Activated T-helper 1 cell treated with anti-CD3 and anti-CD28 coated beads, Interleukin-12 subunit alpha, Interleukin-12 subunit beta, Interleukin-2, Interleukin-4 antibody, amounts not matched to agents 30 ng/mL and 10 ng/mL and 1 ng/mL, durations not matched to agents 14 hours and 24 hours and 36 hours (primary cell): ENCODE measurements at regions not wholly inside any gene's neighbourhood (a gene's known extent, or its start where the extent isn't known, plus 50 kb on each side); places are given as distances from the start of the nearest gene placed in this dataset.

Experiments used
- DNase-seq: peaks from one replicate; pipeline ENCODE4 v3.0.0; 2021; ENCODE audit warnings: low spot score
- H3K27ac Mint-ChIP-seq: one replicate; pipeline ENCODE4 v1.8.0; 2021; ENCODE audit warnings: mild to moderate bottlenecking, mixed read lengths
- H3K27me3 Mint-ChIP-seq: one replicate; pipeline ENCODE4 v1.8.0; 2022; ENCODE audit warnings: mild to moderate bottlenecking, moderate library complexity, mixed read lengths; ENCODE audit not compliant: insufficient read depth
- H3K36me3 Mint-ChIP-seq: one replicate; pipeline ENCODE4 v1.8.0; 2021; ENCODE audit warnings: low read depth, mixed read lengths
- H3K4me1 Mint-ChIP-seq: one replicate; pipeline ENCODE4 v1.8.0; 2021; ENCODE audit warnings: low read depth, mixed read lengths
- H3K4me3 Mint-ChIP-seq: one replicate; pipeline ENCODE4 v1.8.0; 2021; ENCODE audit warnings: mild to moderate bottlenecking, moderate library complexity, mixed read lengths
- H3K9me3 Mint-ChIP-seq: one replicate; pipeline ENCODE4 v1.8.0; 2021; ENCODE audit warnings: mixed read lengths
- intact Hi-C: fragments of 100-400 bp; cut with micrococcal nuclease; formaldehyde crosslinking; loops from one replicate; pipeline ENCODE4 v1.15.1; 2024

GRCh38 chr15:69593488-69593887, 140.9 kb downstream of the RPLP1 start:
- Mint-ChIP-seq H3K27ac (no peak overlapping the region), H3K9me3 (no peaks in the 10 kb centered on the region), H3K36me3 (no peaks in the 10 kb centered on the region), H3K27me3 (peaks cover 13% of the 10 kb centered on the region), H3K4me3 (no peak overlapping the region), H3K4me1 (peaks cover 3% of the 10 kb centered on the region)
- DNase-seq, result no peak
- intact Hi-C loops, result no loop called here

GRCh38 chr15:69593981-69594966, 141.7 kb downstream of the RPLP1 start:
- Mint-ChIP-seq H3K9me3 (no peaks in the 10 kb centered on the region), H3K4me1 (no peaks in the 10 kb centered on the region), H3K36me3 (no peaks in the 10 kb centered on the region), H3K27me3 (peaks cover 13% of the 10 kb centered on the region), H3K27ac (no peak overlapping the region), H3K4me3 (no peak overlapping the region)
- intact Hi-C loops, result no loop called here
- no peak for DNase-seq

GRCh38 chr15:69595009-69595791, 142.6 kb downstream of the RPLP1 start:
- peaks cover 13% of the 10 kb centered on the region for H3K27me3 Mint-ChIP-seq
- H3K27ac Mint-ChIP-seq, result no peak overlapping the region
- no peaks in the 10 kb centered on the region for H3K9me3 Mint-ChIP-seq
- H3K4me1 Mint-ChIP-seq, result no peaks in the 10 kb centered on the region
- intact Hi-C loops, result no loop called here
- no peak for DNase-seq
- no peak overlapping the region for H3K4me3 Mint-ChIP-seq
- no peaks in the 10 kb centered on the region for H3K36me3 Mint-ChIP-seq

GRCh38 chr15:69597061-69597592, 144.5 kb downstream of the RPLP1 start:
- intact Hi-C loops, result no loop called here
- H3K4me3 Mint-ChIP-seq, result no peak overlapping the region
- no peaks in the 10 kb centered on the region for H3K9me3 Mint-ChIP-seq
- H3K4me1 Mint-ChIP-seq, result no peaks in the 10 kb centered on the region
- H3K36me3 Mint-ChIP-seq, result no peaks in the 10 kb centered on the region
- H3K27ac Mint-ChIP-seq, result no peak overlapping the region
- DNase-seq, result no peak
- peaks cover 18% of the 10 kb centered on the region for H3K27me3 Mint-ChIP-seq

- intact Hi-C loops, result no loop called here
- Mint-ChIP-seq H3K4me1 (no peaks in the 10 kb centered on the region), H3K27me3 (peaks cover 18% of the 10 kb centered on the region), H3K4me3 (no peak overlapping the region), H3K9me3 (no peaks in the 10 kb centered on the region), H3K36me3 (no peaks in the 10 kb centered on the region), H3K27ac (no peak overlapping the region)
- no peak for DNase-seq
These were observed 146.7 kb downstream of the RPLP1 start for GRCh38 chr15:69599271-69599670.

GRCh38 chr15:69600556-69601085, 148.0 kb downstream of the RPLP1 start:
- H3K4me1 Mint-ChIP-seq, result no peaks in the 10 kb centered on the region
- H3K27ac Mint-ChIP-seq, result no peak overlapping the region
- DNase-seq, result no peak

GRCh38 chr15:69601711-69602504, 149.3 kb downstream of the RPLP1 start:
- no peak for DNase-seq
- H3K4me1 Mint-ChIP-seq, result peaks cover 7% of the 10 kb centered on the region
- H3K4me3 Mint-ChIP-seq, result no peak overlapping the region
- no peak overlapping the region for H3K27ac Mint-ChIP-seq
- intact Hi-C loops, result no loop called here
- H3K36me3 Mint-ChIP-seq, result no peaks in the 10 kb centered on the region
- H3K27me3 Mint-ChIP-seq, result peaks cover 17% of the 10 kb centered on the region
- H3K9me3 Mint-ChIP-seq, result no peaks in the 10 kb centered on the region

More at GRCh38 chr15:69600556-69601085, 148.0 kb downstream of the RPLP1 start:
- Mint-ChIP-seq H3K36me3 (no peaks in the 10 kb centered on the region), H3K27me3 (peaks cover 17% of the 10 kb centered on the region), H3K4me3 (no peak overlapping the region), H3K9me3 (no peaks in the 10 kb centered on the region)
- intact Hi-C loops, result no loop called here

- H3K27ac Mint-ChIP-seq, result no peak overlapping the region
These were observed 150.3 kb downstream of the RPLP1 start for GRCh38 chr15:69602921-69603320.

GRCh38 chr15:69603369-69604071, 150.9 kb downstream of the RPLP1 start:
- intact Hi-C loops, result no loop called here
- H3K4me1 Mint-ChIP-seq, result peaks cover 7% of the 10 kb centered on the region
- no peaks in the 10 kb centered on the region for H3K36me3 Mint-ChIP-seq
- H3K4me3 Mint-ChIP-seq, result no peak overlapping the region
- peaks cover 17% of the 10 kb centered on the region for H3K27me3 Mint-ChIP-seq
- no peak overlapping the region for H3K27ac Mint-ChIP-seq
- DNase-seq, result no peak
- no peaks in the 10 kb centered on the region for H3K9me3 Mint-ChIP-seq

More at GRCh38 chr15:69602921-69603320, 150.3 kb downstream of the RPLP1 start:
- Mint-ChIP-seq H3K27me3 (peaks cover 17% of the 10 kb centered on the region), H3K4me1 (peaks cover 7% of the 10 kb centered on the region), H3K36me3 (no peaks in the 10 kb centered on the region), H3K4me3 (no peak overlapping the region), H3K9me3 (no peaks in the 10 kb centered on the region)
- no peak for DNase-seq
- intact Hi-C loops, result no loop called here

GRCh38 chr15:69604072-69604411, 151.4 kb downstream of the RPLP1 start:
- H3K4me3 Mint-ChIP-seq, result no peak overlapping the region
- intact Hi-C loops, result no loop called here
- no peaks in the 10 kb centered on the region for H3K36me3 Mint-ChIP-seq
- H3K4me1 Mint-ChIP-seq, result peaks cover 7% of the 10 kb centered on the region
- H3K27ac Mint-ChIP-seq, result no peak overlapping the region
- no peaks in the 10 kb centered on the region for H3K9me3 Mint-ChIP-seq
- H3K27me3 Mint-ChIP-seq, result peaks cover 17% of the 10 kb centered on the region
- DNase-seq, result no peak

GRCh38 chr15:69606144-69606543, 153.5 kb downstream of the RPLP1 start:
- H3K4me3 Mint-ChIP-seq, result no peak overlapping the region
- peaks cover 15% of the 10 kb centered on the region for H3K27me3 Mint-ChIP-seq
- no peak overlapping the region for H3K27ac Mint-ChIP-seq
- DNase-seq, result no peak
- intact Hi-C loops, result no loop called here
- peaks cover 14% of the 10 kb centered on the region for H3K4me1 Mint-ChIP-seq
- no peaks in the 10 kb centered on the region for H3K9me3 Mint-ChIP-seq
- H3K36me3 Mint-ChIP-seq, result no peaks in the 10 kb centered on the region
